ENCODE measurements at regions not wholly inside any gene's neighbourhood (a gene's known extent, or its start where the extent isn't known, plus 50 kb on each side); places are given as distances from the start of the nearest gene placed in this dataset.

GRCh38 chr13:109913186-109913585 lies 126.8 kb upstream of the IRS2 start:
- TF ChIP-seq CTCF (IDR thresholded peaks at IDR 0.05) (no peak), POLR2A (IDR thresholded peaks at IDR 0.05) (no peak), POLR2AphosphoS5 (IDR thresholded peaks at IDR 0.05) (no peak), EP300 (IDR thresholded peaks at IDR 0.05) (no peak)
- 69 to 88% methylated on average over 1 of the region's 1 CpG for WGBS, 2 donors
- no peak for ATAC-seq (ENCODE audit: low FRiP score in 2 of 2)
- H3K9me3 ChIP-seq: peaks cover 0 to 6% (median 2%) of the 10 kb centered on the region in 4 donors
- H3K27ac ChIP-seq: no peak overlapping the region
- no peak for DNase-seq
- H3K4me3 ChIP-seq: no peak overlapping the region
- no peaks in the 10 kb centered on the region for H3K4me1 ChIP-seq
- no peaks in the 10 kb centered on the region for H3K27me3 ChIP-seq
- no peaks in the 10 kb centered on the region for H3K36me3 ChIP-seq

GRCh38 chr13:109910194-109910593 lies 123.8 kb upstream of the IRS2 start:
- H3K36me3 ChIP-seq: no peaks in the 10 kb centered on the region
- H3K4me3 ChIP-seq: no peak overlapping the region
- no peaks in the 10 kb centered on the region for H3K27me3 ChIP-seq
- no peak overlapping the region for H3K27ac ChIP-seq
- no peak for TF ChIP-seq POLR2AphosphoS5 (IDR thresholded peaks at IDR 0.05)
- no peak for TF ChIP-seq EP300 (IDR thresholded peaks at IDR 0.05)
- TF ChIP-seq CTCF (IDR thresholded peaks at IDR 0.05): no peak
- TF ChIP-seq POLR2A (IDR thresholded peaks at IDR 0.05): no peak
- H3K9me3 ChIP-seq: peaks cover 0 to 6% (median 2%) of the 10 kb centered on the region in 4 donors
- DNase-seq (no peak), ATAC-seq (ENCODE audit: low FRiP score in 2 of 2) (no peak)
- WGBS, 2 donors: 52 to 62% methylated on average over 5 of the region's 5 CpGs
- no peaks in the 10 kb centered on the region for H3K4me1 ChIP-seq

GRCh38 chr13:109906976-109907375 lies 120.6 kb upstream of the IRS2 start:
- Histone ChIP-seq H3K27me3 (no peaks in the 10 kb centered on the region), H3K4me1 (no peaks in the 10 kb centered on the region), H3K27ac (no peak overlapping the region), H3K9me3 (peaks cover 0 to 6% (median 2%) of the 10 kb centered on the region in 4 donors), H3K4me3 (no peak overlapping the region), H3K36me3 (no peaks in the 10 kb centered on the region)
- DNase-seq: no peak
- TF ChIP-seq CTCF (IDR thresholded peaks at IDR 0.05) (no peak), POLR2AphosphoS5 (IDR thresholded peaks at IDR 0.05) (no peak), POLR2A (IDR thresholded peaks at IDR 0.05) (no peak), EP300 (IDR thresholded peaks at IDR 0.05) (no peak)
- 39 to 65% methylated on average over 3 of the region's 3 CpGs for WGBS, 2 donors
- ATAC-seq (ENCODE audit: low FRiP score in 2 of 2): no peak

GRCh38 chr13:109904218-109904617 lies 117.8 kb upstream of the IRS2 start:
- Histone ChIP-seq H3K4me1 (no peaks in the 10 kb centered on the region), H3K9me3 (peaks cover 0 to 6% (median 2%) of the 10 kb centered on the region in 4 donors), H3K27ac (no peak overlapping the region), H3K36me3 (no peaks in the 10 kb centered on the region), H3K4me3 (no peak overlapping the region), H3K27me3 (no peaks in the 10 kb centered on the region)
- 60 to 67% methylated on average over 4 of the region's 4 CpGs for WGBS, 2 donors
- TF ChIP-seq EP300 (IDR thresholded peaks at IDR 0.05) (no peak), POLR2A (IDR thresholded peaks at IDR 0.05) (no peak), CTCF (IDR thresholded peaks at IDR 0.05) (no peak), POLR2AphosphoS5 (IDR thresholded peaks at IDR 0.05) (no peak)
- no peak for DNase-seq
- no peak for ATAC-seq (ENCODE audit: low FRiP score in 2 of 2)

GRCh38 chr13:109900741-109901140 lies 114.4 kb upstream of the IRS2 start:
- Histone ChIP-seq H3K9me3 (no peaks in the 10 kb centered on the region), H3K4me3 (no peak overlapping the region), H3K36me3 (no peaks in the 10 kb centered on the region), H3K27me3 (no peaks in the 10 kb centered on the region), H3K4me1 (no peaks in the 10 kb centered on the region), H3K27ac (no peak overlapping the region)
- ATAC-seq (ENCODE audit: low FRiP score in 2 of 2) (peak in 1 of 2 donors; percentile 32), DNase-seq (no peak)
- TF ChIP-seq POLR2AphosphoS5 (IDR thresholded peaks at IDR 0.05): no peak
- WGBS, 2 donors: 58 to 78% methylated on average over 6 to 8 of the region's 8 CpGs
